Astrocyte of the hippocampus (primary cell): ENCODE measurements at regions not wholly inside any gene's neighbourhood (a gene's known extent, or its start where the extent isn't known, plus 50 kb on each side); places are given as distances from the start of the nearest gene placed in this dataset.
"Not testable (repeated sequence)": the region's sequence is repeated elsewhere in the genome, so short reads cannot be mapped to it uniquely, and the experiment has no call there.

Source experiments
- DNase-seq: peaks from one replicate; pipeline ENCODE4 v3.0.0; 2011; ENCODE audit warnings: low read depth, low spot score

GRCh38 chr4:24003496-24003895 is 113.6 kb upstream of the PPARGC1A start:
- DNase-seq = peak; percentile 37

- DNase-seq = peak; percentile 83
Measured at GRCh38 chr4:24002330-24002966, 112.6 kb upstream of the PPARGC1A start.

GRCh38 chr4:24001486-24002329 is 111.9 kb upstream of the PPARGC1A start:
- DNase-seq = no peak

GRCh38 chr4:24000470-24000831 is 110.6 kb upstream of the PPARGC1A start:
- no peak for DNase-seq

- DNase-seq = peak; percentile 24
Measured at GRCh38 chr4:23999714-24000469, 110.0 kb upstream of the PPARGC1A start.

- DNase-seq = no peak
Measured at GRCh38 chr4:23993373-23993772, 103.5 kb upstream of the PPARGC1A start.

GRCh38 chr4:23991444-23991843 is 101.6 kb upstream of the PPARGC1A start:
- no peak for DNase-seq

- no peak for DNase-seq
Measured at GRCh38 chr4:23986270-23986669, 96.4 kb upstream of the PPARGC1A start.

- peak; percentile 80 for DNase-seq
Measured at GRCh38 chr4:23981328-23981727, 91.5 kb upstream of the PPARGC1A start.

GRCh38 chr4:23979534-23979933 is 89.7 kb upstream of the PPARGC1A start:
- DNase-seq = no peak

GRCh38 chr4:23978002-23978401 is 88.2 kb upstream of the PPARGC1A start:
- DNase-seq = peak; percentile 64

- DNase-seq = no peak
Measured at GRCh38 chr4:23976423-23976822, 86.6 kb upstream of the PPARGC1A start.

- no peak for DNase-seq
Measured at GRCh38 chr4:23973308-23973855, 83.5 kb upstream of the PPARGC1A start.

GRCh38 chr4:23972805-23973204 is 83.0 kb upstream of the PPARGC1A start:
- DNase-seq = no peak

GRCh38 chr4:23972187-23972586 is 82.3 kb upstream of the PPARGC1A start:
- DNase-seq = no peak

- no peak for DNase-seq
Measured at GRCh38 chr4:23970201-23970850, 80.5 kb upstream of the PPARGC1A start.

- no peak for DNase-seq
Measured at GRCh38 chr4:23969635-23970145, 79.8 kb upstream of the PPARGC1A start.

GRCh38 chr4:23967281-23967680 is 77.4 kb upstream of the PPARGC1A start:
- no peak for DNase-seq

GRCh38 chr4:23966725-23967124 is 76.9 kb upstream of the PPARGC1A start:
- no peak for DNase-seq

GRCh38 chr4:23962462-23962861 is 72.6 kb upstream of the PPARGC1A start:
- DNase-seq = no peak

- not testable (repeated sequence) for DNase-seq
Measured at GRCh38 chr4:23961395-23961794, 71.5 kb upstream of the PPARGC1A start.
